ENCODE measurements at regions not wholly inside any gene's neighbourhood (a gene's known extent, or its start where the extent isn't known, plus 50 kb on each side); places are given as distances from the start of the nearest gene placed in this dataset.

- Histone ChIP-seq H3K9me3 (no peaks in the 10 kb centered on the region), H3K4me3 (no peak overlapping the region), H3K27ac (no peak overlapping the region), H3K4me1 (no peaks in the 10 kb centered on the region), H3K27me3 (no peaks in the 10 kb centered on the region), H3K36me3 (no peaks in the 10 kb centered on the region)
- DNase-seq (ENCODE audit: extremely low spot score in 2 of 2) = no peak
- no peak for TF ChIP-seq CTCF (IDR thresholded peaks at IDR 0.05)
- TF ChIP-seq POLR2A (IDR thresholded peaks at IDR 0.05) = no peak
- TF ChIP-seq POLR2AphosphoS5 (IDR thresholded peaks at IDR 0.05; ENCODE audit: insufficient read depth in 1 of 2, low read depth in 1 of 2) = no peak
- intact Hi-C loops (cut with DNase I) = no loop called here
Observed at GRCh38 chrX:68918202-68918601, 89.4 kb downstream of the EFNB1 start.

GRCh38 chrX:68917799-68918198 lies 89.0 kb downstream of the EFNB1 start:
- H3K4me1 ChIP-seq = no peaks in the 10 kb centered on the region
- H3K36me3 ChIP-seq = no peaks in the 10 kb centered on the region
- H3K9me3 ChIP-seq = no peaks in the 10 kb centered on the region
- H3K27me3 ChIP-seq = no peaks in the 10 kb centered on the region
- H3K27ac ChIP-seq = no peak overlapping the region
- H3K4me3 ChIP-seq = no peak overlapping the region
- TF ChIP-seq POLR2AphosphoS5 (IDR thresholded peaks at IDR 0.05; ENCODE audit: insufficient read depth in 1 of 2, low read depth in 1 of 2) (no peak), CTCF (IDR thresholded peaks at IDR 0.05) (no peak), POLR2A (IDR thresholded peaks at IDR 0.05) (no peak)
- intact Hi-C loops (cut with DNase I) = no loop called here
- DNase-seq (ENCODE audit: extremely low spot score in 2 of 2) = no peak

- H3K4me1 ChIP-seq = no peaks in the 10 kb centered on the region
- no peak overlapping the region for H3K4me3 ChIP-seq
- no peak for DNase-seq (ENCODE audit: extremely low spot score in 2 of 2)
- intact Hi-C loops (cut with DNase I) = no loop called here
- H3K27ac ChIP-seq = no peak overlapping the region
- TF ChIP-seq CTCF (IDR thresholded peaks at IDR 0.05) = no peak
- H3K27me3 ChIP-seq = no peaks in the 10 kb centered on the region
- H3K36me3 ChIP-seq = no peaks in the 10 kb centered on the region
- no peaks in the 10 kb centered on the region for H3K9me3 ChIP-seq
Observed at GRCh38 chrX:68916891-68917290, 88.1 kb downstream of the EFNB1 start.

GRCh38 chrX:68915778-68916177 lies 87.0 kb downstream of the EFNB1 start:
- no peaks in the 10 kb centered on the region for H3K4me1 ChIP-seq
- intact Hi-C loops (cut with DNase I) = no loop called here
- H3K9me3 ChIP-seq = no peaks in the 10 kb centered on the region
- no peaks in the 10 kb centered on the region for H3K27me3 ChIP-seq
- no peak for DNase-seq (ENCODE audit: extremely low spot score in 2 of 2)
- no peak overlapping the region for H3K27ac ChIP-seq
- no peak overlapping the region for H3K4me3 ChIP-seq
- no peaks in the 10 kb centered on the region for H3K36me3 ChIP-seq
- TF ChIP-seq CTCF (IDR thresholded peaks at IDR 0.05) (no peak), POLR2A (IDR thresholded peaks at IDR 0.05) (no peak), POLR2AphosphoS5 (IDR thresholded peaks at IDR 0.05; ENCODE audit: insufficient read depth in 1 of 2, low read depth in 1 of 2) (no peak)

GRCh38 chrX:68914479-68914946 lies 85.7 kb downstream of the EFNB1 start:
- Histone ChIP-seq H3K27me3 (no peaks in the 10 kb centered on the region), H3K4me1 (no peaks in the 10 kb centered on the region), H3K4me3 (no peak overlapping the region), H3K9me3 (no peaks in the 10 kb centered on the region), H3K27ac (no peak overlapping the region), H3K36me3 (no peaks in the 10 kb centered on the region)
- intact Hi-C loops (cut with DNase I) = no loop called here
- DNase-seq (ENCODE audit: extremely low spot score in 2 of 2) = no peak
- TF ChIP-seq CTCF (IDR thresholded peaks at IDR 0.05) (no peak), POLR2A (IDR thresholded peaks at IDR 0.05) (no peak), POLR2AphosphoS5 (IDR thresholded peaks at IDR 0.05; ENCODE audit: insufficient read depth in 1 of 2, low read depth in 1 of 2) (no peak)
